Lower lobe of right lung (tissue), 2 donors: ENCODE measurements at regions not wholly inside any gene's neighbourhood (a gene's known extent, or its start where the extent isn't known, plus 50 kb on each side); places are given as distances from the start of the nearest gene placed in this dataset.

Experiments used
- ATAC-seq, 2 donors: fragments of 200-7000 bp; cut with Tn5 transposase; one replicate each; pipeline ENCODE4 v1.9.1; 2020 to 2022; ENCODE audit warnings: mild to moderate bottlenecking in 2 of 2, moderate library complexity in 2 of 2
- DNase-seq: peaks from one replicate; pipeline ENCODE4 v3.0.0-alpha.2; 2020
- H3K27ac ChIP-seq: fragments of 200-600 bp; one replicate; pipeline ENCODE4 v1.8.0; 2022
- H3K27me3 ChIP-seq: fragments of 200-600 bp; one replicate; pipeline ENCODE4 v1.8.0; 2022; ENCODE audit warnings: low read depth
- H3K36me3 ChIP-seq: fragments of 200-600 bp; one replicate; pipeline ENCODE4 v1.8.0; 2022; ENCODE audit warnings: mild to moderate bottlenecking
- H3K4me1 ChIP-seq: fragments of 200-600 bp; one replicate; pipeline ENCODE4 v1.8.0; 2022
- H3K4me3 ChIP-seq: fragments of 200-600 bp; one replicate; pipeline ENCODE4 v1.8.0; 2022; ENCODE audit warnings: mild to moderate bottlenecking
- H3K9me3 ChIP-seq: fragments of 200-600 bp; one replicate; pipeline ENCODE4 v1.8.0; 2022
- CTCF ChIP-seq: fragments of 200-600 bp; IDR thresholded peaks from one replicate; pipeline ENCODE4 v1.8.0; 2022; ENCODE audit warnings: antibody characterized with exemption, mild to moderate bottlenecking
- intact Hi-C: fragments of 100-400 bp; cut with DNase I; formaldehyde crosslinking; loops from one replicate; pipeline ENCODE4 v1.11.0; 2022
- donor health status: DM: no; HTN: yes; CAD: no; lungs with severe emphysema.

GRCh38 chrX:113906168-113906567 is 677.7 kb upstream of the HTR2C start:
- no peak overlapping the region for H3K4me3 ChIP-seq
- H3K36me3 ChIP-seq, result no peaks in the 10 kb centered on the region
- no peaks in the 10 kb centered on the region for H3K27me3 ChIP-seq
- intact Hi-C loops, result no loop called here
- H3K4me1 ChIP-seq, result no peaks in the 10 kb centered on the region
- no peak for DNase-seq
- no peaks in the 10 kb centered on the region for H3K9me3 ChIP-seq
- ATAC-seq, result no peak
- no peak overlapping the region for H3K27ac ChIP-seq
- TF ChIP-seq CTCF, result no peak

DNA sequence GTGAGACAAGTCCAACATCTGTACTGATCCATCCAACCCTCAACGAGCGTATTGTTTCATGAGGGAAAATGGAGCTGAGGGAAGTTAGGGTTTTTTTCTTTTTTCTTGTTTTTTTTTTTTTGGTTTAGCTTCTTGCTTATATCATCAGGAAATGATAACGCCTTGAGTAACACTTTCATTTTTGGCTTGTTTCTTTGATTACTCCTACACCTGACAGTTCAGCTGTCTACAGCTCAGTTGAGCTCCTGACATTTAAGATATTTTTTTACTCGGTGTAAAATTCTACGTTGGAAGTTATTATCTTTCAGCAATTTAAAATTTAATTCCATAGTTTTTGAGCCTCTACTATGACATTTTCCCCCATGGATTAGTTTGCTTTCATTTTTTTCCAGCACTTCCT is 691.0 kb upstream of the HTR2C start:
- H3K4me1 ChIP-seq, result no peaks in the 10 kb centered on the region
- H3K27ac ChIP-seq, result no peak overlapping the region
- ATAC-seq, result no peak
- H3K9me3 ChIP-seq, result no peaks in the 10 kb centered on the region
- TF ChIP-seq CTCF, result no peak
- DNase-seq, result no peak
- H3K36me3 ChIP-seq, result no peaks in the 10 kb centered on the region
- intact Hi-C loops, result no loop called here
- H3K27me3 ChIP-seq, result no peaks in the 10 kb centered on the region
- H3K4me3 ChIP-seq, result no peak overlapping the region

GRCh38 chrX:113892401-113892800 is 691.5 kb upstream of the HTR2C start:
- DNase-seq (no peak), ATAC-seq (no peak)
- Histone ChIP-seq H3K4me1 (no peaks in the 10 kb centered on the region), H3K27ac (no peak overlapping the region), H3K27me3 (no peaks in the 10 kb centered on the region), H3K36me3 (no peaks in the 10 kb centered on the region), H3K9me3 (no peaks in the 10 kb centered on the region), H3K4me3 (no peak overlapping the region)
- TF ChIP-seq CTCF, result no peak
- intact Hi-C loops, result no loop called here

DNA sequence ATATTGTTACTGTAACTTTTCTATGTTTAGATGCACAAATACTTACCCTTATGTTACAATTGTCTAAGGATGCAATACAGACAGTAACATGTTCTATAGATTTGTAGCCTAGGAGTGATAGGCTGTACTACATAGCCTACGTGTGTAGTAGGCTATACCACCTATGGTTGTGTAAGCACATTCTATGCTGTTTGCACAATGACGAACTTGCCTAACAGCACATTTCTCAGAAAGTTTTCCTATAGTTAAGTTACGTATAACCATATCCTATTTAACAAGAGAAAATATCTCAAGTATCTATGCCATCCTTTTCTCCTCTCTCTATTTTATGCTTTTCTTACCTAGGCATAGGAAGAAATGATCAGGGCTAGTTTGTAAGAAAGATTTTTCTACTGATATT is 710.8 kb upstream of the HTR2C start:
- Histone ChIP-seq H3K36me3 (no peaks in the 10 kb centered on the region), H3K9me3 (no peaks in the 10 kb centered on the region), H3K4me3 (no peak overlapping the region), H3K4me1 (no peaks in the 10 kb centered on the region), H3K27me3 (no peaks in the 10 kb centered on the region), H3K27ac (no peak overlapping the region)
- no peak for TF ChIP-seq CTCF
- intact Hi-C loops, result no loop called here
- DNase-seq (no peak), ATAC-seq (no peak)

DNA sequence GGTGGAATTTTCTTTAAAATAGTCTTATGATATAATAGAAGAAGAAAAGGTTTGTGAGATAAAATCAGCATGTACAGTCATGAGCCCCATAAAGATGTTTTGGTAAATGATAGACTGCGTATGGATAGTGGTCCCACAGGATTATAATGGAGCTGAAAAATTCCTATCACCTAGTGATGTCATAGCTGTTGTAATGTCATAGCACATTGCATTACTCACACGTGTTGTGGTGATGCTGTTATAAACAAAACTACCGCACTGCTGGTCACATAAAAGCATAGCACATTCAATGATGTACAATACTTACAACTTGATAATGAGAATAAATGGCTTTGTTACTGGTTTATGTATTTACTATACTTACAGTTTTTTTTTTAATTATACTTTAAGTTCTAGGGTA is 715.2 kb upstream of the HTR2C start:
- Histone ChIP-seq H3K4me1 (no peaks in the 10 kb centered on the region), H3K9me3 (no peaks in the 10 kb centered on the region), H3K27ac (no peak overlapping the region), H3K27me3 (no peaks in the 10 kb centered on the region), H3K4me3 (no peak overlapping the region), H3K36me3 (no peaks in the 10 kb centered on the region)
- TF ChIP-seq CTCF, result no peak
- DNase-seq (no peak), ATAC-seq (no peak)
- intact Hi-C loops, result no loop called here

DNA sequence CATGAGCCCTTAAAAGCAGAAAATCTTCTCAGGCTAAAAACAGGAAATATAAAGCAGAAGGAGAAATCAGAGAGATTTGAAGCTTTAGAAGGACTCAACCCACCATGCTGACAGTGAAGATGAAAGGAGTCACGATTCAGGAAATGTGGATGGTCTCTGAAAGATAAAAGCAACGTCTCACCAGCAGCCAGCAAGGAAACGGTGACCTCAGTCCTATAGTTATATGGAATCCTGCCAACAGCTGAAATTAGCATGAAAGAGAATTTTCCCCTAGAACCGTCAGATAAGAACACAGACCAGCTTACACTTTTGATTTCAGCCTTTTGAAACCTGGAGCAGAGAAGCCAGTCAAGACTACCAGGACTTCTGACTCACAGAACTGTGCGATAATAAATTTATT is 715.7 kb upstream of the HTR2C start:
- H3K36me3 ChIP-seq, result no peaks in the 10 kb centered on the region
- H3K27ac ChIP-seq, result no peak overlapping the region
- DNase-seq (no peak), ATAC-seq (no peak)
- no peaks in the 10 kb centered on the region for H3K27me3 ChIP-seq
- no peaks in the 10 kb centered on the region for H3K9me3 ChIP-seq
- H3K4me1 ChIP-seq, result no peaks in the 10 kb centered on the region
- intact Hi-C loops, result no loop called here
- no peak for TF ChIP-seq CTCF
- H3K4me3 ChIP-seq, result no peak overlapping the region
